Stimulated activated CD4-positive, alpha-beta T cell treated with anti-CD3 and anti-CD28 coated beads, Interleukin-4, amount 100 ng/mL, for 24 hours (primary cell): ENCODE measurements at regions not wholly inside any gene's neighbourhood (a gene's known extent, or its start where the extent isn't known, plus 50 kb on each side); places are given as distances from the start of the nearest gene placed in this dataset.

Experiments
- DNase-seq: peaks from one replicate; pipeline ENCODE4 v3.0.0-alpha.2; 2020

- DNase-seq: no peak
These were observed 1825.1 kb upstream of the IGFBP7 start for GRCh38 chr4:58935332-58935731.

GRCh38 chr4:58936436-58936835 lies 1826.3 kb upstream of the IGFBP7 start:
- no peak for DNase-seq

GRCh38 chr4:58940167-58940566 lies 1830.0 kb upstream of the IGFBP7 start:
- no peak for DNase-seq

GRCh38 chr4:58941286-58941685 lies 1831.1 kb upstream of the IGFBP7 start:
- DNase-seq: no peak

GRCh38 chr4:58953575-58953974 lies 1843.4 kb upstream of the IGFBP7 start:
- DNase-seq: no peak

- DNase-seq: no peak
These were observed 1847.5 kb upstream of the IGFBP7 start for GRCh38 chr4:58957711-58958110.

- no peak for DNase-seq
These were observed 1851.1 kb upstream of the IGFBP7 start for GRCh38 chr4:58961283-58961682.

- no peak for DNase-seq
These were observed 1851.7 kb upstream of the IGFBP7 start for GRCh38 chr4:58961925-58962324.

- no peak for DNase-seq
These were observed 1852.2 kb upstream of the IGFBP7 start for GRCh38 chr4:58962424-58962823.

- no peak for DNase-seq
These were observed 1871.6 kb upstream of the IGFBP7 start for GRCh38 chr4:58981828-58982227.

GRCh38 chr4:58983887-58984286 lies 1873.7 kb upstream of the IGFBP7 start:
- DNase-seq: no peak

GRCh38 chr4:59002148-59002547 lies 1892.0 kb upstream of the IGFBP7 start:
- DNase-seq: no peak

GRCh38 chr4:59024257-59024656 lies 1914.1 kb upstream of the IGFBP7 start:
- DNase-seq: no peak

GRCh38 chr4:59037812-59038211 lies 1927.6 kb upstream of the IGFBP7 start:
- DNase-seq: no peak

- no peak for DNase-seq
These were observed 1928.9 kb upstream of the IGFBP7 start for GRCh38 chr4:59039046-59039445.

GRCh38 chr4:59044286-59044900 lies 1934.2 kb upstream of the IGFBP7 start:
- DNase-seq: no peak

GRCh38 chr4:59054086-59054485 lies 1943.9 kb upstream of the IGFBP7 start:
- DNase-seq: no peak

- DNase-seq: no peak
These were observed 1947.6 kb upstream of the IGFBP7 start for GRCh38 chr4:59057804-59058203.

GRCh38 chr4:59058543-59058942 lies 1948.4 kb upstream of the IGFBP7 start:
- no peak for DNase-seq

- no peak for DNase-seq
These were observed 1950.0 kb upstream of the IGFBP7 start for GRCh38 chr4:59060002-59060846.

- no peak for DNase-seq
These were observed 1950.7 kb upstream of the IGFBP7 start for GRCh38 chr4:59060895-59061294.

GRCh38 chr4:59063015-59063720 lies 1953.0 kb upstream of the IGFBP7 start:
- no peak for DNase-seq

GRCh38 chr4:59068722-59069418 lies 1958.7 kb upstream of the IGFBP7 start:
- DNase-seq: no peak
